PC-3 (cell line): ENCODE measurements at regions not wholly inside any gene's neighbourhood (a gene's known extent, or its start where the extent isn't known, plus 50 kb on each side); places are given as distances from the start of the nearest gene placed in this dataset.

Source experiments
- CTCF ChIP-seq: fragments of 300-600 bp; sonication (generic); conservative IDR thresholded peaks from 2 replicates; pipeline ENCODE4 v1.5.1; 2017; ENCODE audit warnings: antibody characterized with exemption, low read depth, mild to moderate bottlenecking, low read length
- EZH2 ChIP-seq: fragments of 300-600 bp; sonication (generic); IDR thresholded peaks from one replicate; pipeline ENCODE4 v1.6.1; 2017; ENCODE audit warnings: antibody characterized with exemption, mild to moderate bottlenecking, low read length; ENCODE audit not compliant: unreplicated experiment
- EZH2phosphoT487 ChIP-seq: fragments of 300-600 bp; sonication (generic); IDR thresholded peaks from 2 replicates; pipeline ENCODE4 v1.6.1; 2018; ENCODE audit warnings: mild to moderate bottlenecking, antibody characterized with exemption, low read length, borderline replicate concordance

- no peak for TF ChIP-seq CTCF
- no peak for TF ChIP-seq EZH2
- no peak for TF ChIP-seq EZH2phosphoT487
Observed at GRCh38 chr10:100651916-100652315, 93.5 kb upstream of the PAX2 start.
